GM12878 (cell line): ENCODE measurements at regions not wholly inside any gene's neighbourhood (a gene's known extent, or its start where the extent isn't known, plus 50 kb on each side); places are given as distances from the start of the nearest gene placed in this dataset.

Experiments used
- ATAC-seq: fragments of 200-7000 bp; cut with Tn5 transposase; 3 replicates; pipeline ENCODE4 v1.9.1; 2020; ENCODE audit warnings: mild to moderate bottlenecking, moderate library complexity
- BruUV-seq: library from RNA; stranded (reverse); fragments of 400-500 nt; replicated peaks from 2 replicates; lab custom pipeline; 2021; lab: Mats Ljungman, UMichigan
- CTCF ChIA-PET: fragments of 300-600 bp; sonication (Branson Sonifier 250); formaldehyde crosslinking; extraction: SDS; loops from one replicate; lab custom pipeline; 2021; ENCODE audit warnings: inconsistent platforms; lab: Yijun Ruan, JAX
- POLR2A ChIA-PET: fragments of 350-600 bp; formaldehyde crosslinking; extraction: SDS; loops from one replicate; lab custom pipeline; 2021; ENCODE audit warnings: inconsistent platforms; lab: Charles Lee
- RAD21 ChIA-PET: fragments of 300-600 bp; sonication (Branson Sonifier 250); formaldehyde crosslinking; loops from one replicate; lab custom pipeline; 2023; ENCODE audit warnings: antibody characterized with exemption; ENCODE audit not compliant: unreplicated experiment; lab: Charles Lee
- SMC1A ChIA-PET: fragments of 300-600 bp; sonication (Branson Sonifier 250); formaldehyde crosslinking; loops from one replicate; lab custom pipeline; 2023; ENCODE audit not compliant: unreplicated experiment, uncharacterized antibody; lab: Charles Lee
- DNase-seq: peaks from one replicate; pipeline ENCODE4 v3.0.0-alpha.2; 2011; ENCODE audit warnings: low read depth, low spot score
- FAIRE-seq: peaks from 3 replicates; lab custom pipeline; 2011; peaks lifted over from hg19 to GRCh38; lab: Jason Lieb, UNC
- H2AFZ ChIP-seq: 2 replicates; pipeline ENCODE4 v1.6.0; 2011; ENCODE audit warnings: low read depth, low read length, control low read depth; ENCODE audit not compliant: control insufficient read depth
- H3K27ac ChIP-seq: 2 replicates; pipeline ENCODE4 v1.5.1; 2011; ENCODE audit warnings: control low read depth; ENCODE audit not compliant: control insufficient read depth, insufficient read depth
- H3K27me3 ChIP-seq, 2 experiments: replicated peaks in 1 of 2; 2 replicates each; pipeline versions ENCODE4 v1.6.0 to v1.6.1; 2011; ENCODE audit warnings: low read length in 1 of 2; ENCODE audit not compliant: control insufficient read depth in 2 of 2, insufficient read depth in 2 of 2
- H3K36me3 ChIP-seq, 2 experiments: 2 replicates each; pipeline ENCODE4 v1.5.1; 2011; ENCODE audit warnings: low read length in 1 of 2; ENCODE audit not compliant: control insufficient read depth in 2 of 2, insufficient read depth in 2 of 2
- H3K4me1 ChIP-seq: 2 replicates; pipeline ENCODE4 v1.6.1; 2011; ENCODE audit warnings: mild to moderate bottlenecking, low read length, moderate library complexity, mixed read lengths; ENCODE audit not compliant: control insufficient read depth, insufficient read depth
- H3K4me2 ChIP-seq: 2 replicates; pipeline ENCODE4 v1.6.0; 2011; ENCODE audit warnings: control low read depth; ENCODE audit not compliant: control insufficient read depth, insufficient read depth
- H3K4me3 ChIP-seq: fragments of 200-600 bp; sonication (generic); 2 replicates; pipeline ENCODE4 v1.5.1; 2016
- H3K79me2 ChIP-seq: 2 replicates; pipeline ENCODE4 v1.6.0; 2011; ENCODE audit warnings: low read length; ENCODE audit not compliant: control insufficient read depth, insufficient read depth
- H3K9ac ChIP-seq: 2 replicates; pipeline ENCODE4 v1.8.0; 2011; ENCODE audit warnings: low read length, control low read depth, mixed read lengths; ENCODE audit not compliant: control insufficient read depth, insufficient read depth
- H3K9me3 ChIP-seq: replicated peaks from 3 replicates; pipeline ENCODE4 v1.5.1; 2011; ENCODE audit warnings: mild to moderate bottlenecking, low read length; ENCODE audit not compliant: control insufficient read depth, insufficient read depth
- H4K20me1 ChIP-seq: 2 replicates; pipeline ENCODE4 v1.6.0; 2011; ENCODE audit not compliant: control insufficient read depth, insufficient read depth
- ESRRA ChIP-seq: IDR thresholded peaks from 2 replicates; pipeline ENCODE4 v1.6.1; 2012; ENCODE audit warnings: mild to moderate bottlenecking, low read length, improper control_type of control experiment
- FOS ChIP-seq: IDR thresholded peaks from 3 replicates; pipeline ENCODE4 v1.6.1; 2011; ENCODE audit warnings: borderline replicate concordance; ENCODE audit not compliant: insufficient read length; ENCODE audit errors: extremely low read depth
- HDAC2 ChIP-seq: fragments of 200-600 bp; sonication (generic); IDR thresholded peaks from 2 replicates; pipeline ENCODE4 v1.6.1; 2017
- NFYB ChIP-seq: IDR thresholded peaks from 2 replicates; pipeline ENCODE4 v1.6.1; 2011; ENCODE audit warnings: low read depth, mild to moderate bottlenecking, low read length, improper control_type of control experiment, moderate library complexity; ENCODE audit not compliant: insufficient read depth
- NRF1 ChIP-seq: conservative IDR thresholded peaks from 2 replicates; pipeline ENCODE4 v1.6.1; 2011; ENCODE audit warnings: mild to moderate bottlenecking, low read depth, low read length, improper control_type of control experiment
- PAX8 ChIP-seq: fragments of 450-650 bp; IDR thresholded peaks from 2 replicates; pipeline ENCODE4 v1.6.1; 2017; ENCODE audit warnings: mild to moderate bottlenecking, moderate library complexity
- PML ChIP-seq: IDR thresholded peaks from 2 replicates; pipeline ENCODE4 v1.6.1; 2012; ENCODE audit warnings: low read length, inconsistent platforms
- RBBP5 ChIP-seq: fragments of 200-600 bp; sonication (generic); conservative IDR thresholded peaks from 2 replicates; pipeline ENCODE4 v1.6.1; 2016
- SMAD1 ChIP-seq: fragments of 450-650 bp; IDR thresholded peaks from 2 replicates; pipeline ENCODE4 v1.6.1; 2018; ENCODE audit warnings: mild to moderate bottlenecking, low read depth; ENCODE audit not compliant: partially characterized antibody
- SMAD5 ChIP-seq: IDR thresholded peaks from 2 replicates; pipeline ENCODE4 v1.6.1; 2016; ENCODE audit warnings: antibody characterized with exemption, low read depth
- SMARCA5 ChIP-seq: fragments of 450-650 bp; IDR thresholded peaks from 2 replicates; pipeline ENCODE4 v1.6.1; 2017; ENCODE audit warnings: mild to moderate bottlenecking
- SP1 ChIP-seq: IDR thresholded peaks from one replicate; pipeline ENCODE4 v1.6.1; 2011; ENCODE audit warnings: low read depth, low read length
- STAT1 ChIP-seq: fragments of 450-650 bp; conservative IDR thresholded peaks from 2 replicates; pipeline ENCODE4 v1.6.1; 2014; ENCODE audit warnings: antibody characterized with exemption, mild to moderate bottlenecking
- TARDBP ChIP-seq: IDR thresholded peaks from 2 replicates; pipeline ENCODE4 v1.6.1; 2016; ENCODE audit warnings: borderline replicate concordance
- ZSCAN29 ChIP-seq: fragments of 450-650 bp; IDR thresholded peaks from 2 replicates; pipeline ENCODE4 v1.6.1; 2017; ENCODE audit warnings: mild to moderate bottlenecking, moderate library complexity
- WGBS: methylation state at CpG from one replicate; pipeline ENCODE4 v1.1.6; 2016; ENCODE audit warnings: low lambda C conversion rate; ENCODE audit not compliant: insufficient replicate concordance, insufficient coverage; ENCODE audit errors: missing lambda C conversion rate; 5-methylcytosine and 5-hydroxymethylcytosine counted together
- in situ Hi-C: fragments of 300-500 bp; cut with MboI; formaldehyde crosslinking; loops from 9 replicates; pipeline ENCODE4 v1.14.3; 2018; ENCODE audit warnings: mixed read lengths
- intact Hi-C: fragments of 100-400 bp; cut with micrococcal nuclease; formaldehyde crosslinking; loops from one replicate; pipeline ENCODE4 v1.14.2; 2022; ENCODE audit not compliant: unreplicated experiment
- TF ChIP-seq, protein P1 (sequence below): IDR thresholded peaks from 2 replicates; pipeline ENCODE4 v1.6.1; 2011; ENCODE audit warnings: borderline replicate concordance, low read depth, mild to moderate bottlenecking, moderate library complexity, mixed read lengths, low read length; ENCODE audit not compliant: insufficient read depth; ENCODE audit errors: extremely low read length
- TF ChIP-seq, protein P2 (sequence below): IDR thresholded peaks from 2 replicates; pipeline ENCODE4 v1.6.1; 2012; ENCODE audit warnings: low read depth, low read length, improper control_type of control experiment
- TF ChIP-seq, protein P3 (sequence below): IDR thresholded peaks from 2 replicates; pipeline ENCODE4 v1.6.1; 2012; ENCODE audit warnings: low read length, inconsistent platforms

DNA sequence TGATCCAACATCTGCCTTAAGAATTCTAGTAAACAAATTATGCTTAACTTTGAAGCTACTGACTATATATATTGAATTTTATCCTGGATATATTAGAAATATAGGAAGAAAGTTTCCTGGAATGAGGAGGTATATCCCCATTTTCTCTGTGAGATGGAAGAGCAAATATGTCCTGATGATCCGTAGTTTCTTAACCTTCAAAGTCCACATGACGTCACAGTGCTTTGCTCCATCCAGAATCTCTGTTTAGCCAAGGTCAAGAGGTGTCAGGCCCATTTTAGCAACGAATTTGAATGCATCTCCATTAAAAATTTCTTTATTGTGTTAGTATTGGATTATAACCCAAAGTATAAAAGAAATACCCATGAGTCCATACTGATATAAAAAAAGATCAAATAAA lies 162.5 kb downstream of the PRL start:
- FAIRE-seq (no peak), DNase-seq (no peak), ATAC-seq (no peak)
- Histone ChIP-seq H3K79me2 (no peaks in the 10 kb centered on the region), H3K9ac (no peak overlapping the region), H3K27ac (no peak overlapping the region), H3K4me2 (no peak overlapping the region), H3K4me3 (no peak overlapping the region), H4K20me1 (no peaks in the 10 kb centered on the region), H3K4me1 (no peaks in the 10 kb centered on the region), H3K9me3 (no peaks in the 10 kb centered on the region; the same call in 1 of the 3 replicates), H2AFZ (no peak overlapping the region), H3K36me3 (no peaks in the 10 kb centered on the region), H3K27me3 (no peaks in the 10 kb centered on the region)
- POLR2A ChIA-PET = no interaction called here
- BruUV-seq = no TSS peak
- in situ Hi-C loops = no loop called here
- TF ChIP-seq SP1 (no peak), PML (no peak), RBBP5 (no peak), NRF1 (no peak), FOS (no peak), TARDBP (no peak), SMARCA5 (no peak), SMAD5 (no peak), STAT1 (no peak), NFYB (no peak), SMAD1 (no peak), ZSCAN29 (no peak), HDAC2 (no peak), PAX8 (no peak), ESRRA (no peak)
- TF ChIP-seq, protein P1, sequence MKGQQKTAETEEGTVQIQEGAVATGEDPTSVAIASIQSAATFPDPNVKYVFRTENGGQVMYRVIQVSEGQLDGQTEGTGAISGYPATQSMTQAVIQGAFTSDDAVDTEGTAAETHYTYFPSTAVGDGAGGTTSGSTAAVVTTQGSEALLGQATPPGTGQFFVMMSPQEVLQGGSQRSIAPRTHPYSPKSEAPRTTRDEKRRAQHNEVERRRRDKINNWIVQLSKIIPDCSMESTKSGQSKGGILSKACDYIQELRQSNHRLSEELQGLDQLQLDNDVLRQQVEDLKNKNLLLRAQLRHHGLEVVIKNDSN = no peak
- TF ChIP-seq, protein P2, sequence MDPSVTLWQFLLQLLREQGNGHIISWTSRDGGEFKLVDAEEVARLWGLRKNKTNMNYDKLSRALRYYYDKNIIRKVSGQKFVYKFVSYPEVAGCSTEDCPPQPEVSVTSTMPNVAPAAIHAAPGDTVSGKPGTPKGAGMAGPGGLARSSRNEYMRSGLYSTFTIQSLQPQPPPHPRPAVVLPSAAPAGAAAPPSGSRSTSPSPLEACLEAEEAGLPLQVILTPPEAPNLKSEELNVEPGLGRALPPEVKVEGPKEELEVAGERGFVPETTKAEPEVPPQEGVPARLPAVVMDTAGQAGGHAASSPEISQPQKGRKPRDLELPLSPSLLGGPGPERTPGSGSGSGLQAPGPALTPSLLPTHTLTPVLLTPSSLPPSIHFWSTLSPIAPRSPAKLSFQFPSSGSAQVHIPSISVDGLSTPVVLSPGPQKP = no peak
- TF ChIP-seq, protein P3, sequence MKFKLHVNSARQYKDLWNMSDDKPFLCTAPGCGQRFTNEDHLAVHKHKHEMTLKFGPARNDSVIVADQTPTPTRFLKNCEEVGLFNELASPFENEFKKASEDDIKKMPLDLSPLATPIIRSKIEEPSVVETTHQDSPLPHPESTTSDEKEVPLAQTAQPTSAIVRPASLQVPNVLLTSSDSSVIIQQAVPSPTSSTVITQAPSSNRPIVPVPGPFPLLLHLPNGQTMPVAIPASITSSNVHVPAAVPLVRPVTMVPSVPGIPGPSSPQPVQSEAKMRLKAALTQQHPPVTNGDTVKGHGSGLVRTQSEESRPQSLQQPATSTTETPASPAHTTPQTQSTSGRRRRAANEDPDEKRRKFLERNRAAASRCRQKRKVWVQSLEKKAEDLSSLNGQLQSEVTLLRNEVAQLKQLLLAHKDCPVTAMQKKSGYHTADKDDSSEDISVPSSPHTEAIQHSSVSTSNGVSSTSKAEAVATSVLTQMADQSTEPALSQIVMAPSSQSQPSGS = no peak
- RAD21 ChIA-PET = no interaction called here
- SMC1A ChIA-PET = no interaction called here
- CTCF ChIA-PET = no interaction called here
- intact Hi-C loops = no loop called here
- 45% methylated on average over 3 of the region's 3 CpGs for WGBS
